Erythroblast (primary cell): ENCODE measurements at regions not wholly inside any gene's neighbourhood (a gene's known extent, or its start where the extent isn't known, plus 50 kb on each side); places are given as distances from the start of the nearest gene placed in this dataset.

Experiments used
- GATA1 ChIP-seq: IDR thresholded peaks from 2 replicates; pipeline ENCODE4 v1.6.1; 2011; ENCODE audit warnings: low read depth, mild to moderate bottlenecking, control low read depth, low read length, moderate library complexity
- POLR2A ChIP-seq: IDR thresholded peaks from 2 replicates; pipeline ENCODE4 v1.6.1; 2011; ENCODE audit warnings: mild to moderate bottlenecking, low read length

DNA sequence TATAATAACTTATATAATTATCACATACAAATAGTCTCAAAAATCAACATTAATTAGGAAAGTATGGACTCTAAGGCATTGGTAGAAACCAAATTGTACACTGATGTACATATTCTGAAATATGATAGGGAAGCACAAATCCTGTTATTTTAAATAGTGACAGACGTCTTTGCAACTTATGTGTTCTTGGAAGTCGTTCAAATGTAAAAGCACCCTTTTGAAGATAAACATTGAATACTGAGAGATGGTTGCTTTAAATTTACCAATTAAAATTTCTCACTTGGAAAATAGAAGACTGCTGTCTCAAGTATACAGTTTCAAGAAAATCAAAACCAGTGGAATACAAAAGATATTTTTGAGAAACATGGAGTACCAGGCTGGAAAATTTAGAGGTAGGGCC, 457.4 kb upstream of the NUDT12 start:
- no peak for TF ChIP-seq POLR2A
- no peak for TF ChIP-seq GATA1
